ENCODE measurements at regions not wholly inside any gene's neighbourhood (a gene's known extent, or its start where the extent isn't known, plus 50 kb on each side); places are given as distances from the start of the nearest gene placed in this dataset.

GRCh38 chr5:175219366-175219765 is 224.6 kb downstream of the DRD1 start:
- H3K4me3 ChIP-seq (ENCODE audit: low read depth, poor library complexity, severe bottlenecking): no peak overlapping the region
- TF ChIP-seq, protein P1, sequence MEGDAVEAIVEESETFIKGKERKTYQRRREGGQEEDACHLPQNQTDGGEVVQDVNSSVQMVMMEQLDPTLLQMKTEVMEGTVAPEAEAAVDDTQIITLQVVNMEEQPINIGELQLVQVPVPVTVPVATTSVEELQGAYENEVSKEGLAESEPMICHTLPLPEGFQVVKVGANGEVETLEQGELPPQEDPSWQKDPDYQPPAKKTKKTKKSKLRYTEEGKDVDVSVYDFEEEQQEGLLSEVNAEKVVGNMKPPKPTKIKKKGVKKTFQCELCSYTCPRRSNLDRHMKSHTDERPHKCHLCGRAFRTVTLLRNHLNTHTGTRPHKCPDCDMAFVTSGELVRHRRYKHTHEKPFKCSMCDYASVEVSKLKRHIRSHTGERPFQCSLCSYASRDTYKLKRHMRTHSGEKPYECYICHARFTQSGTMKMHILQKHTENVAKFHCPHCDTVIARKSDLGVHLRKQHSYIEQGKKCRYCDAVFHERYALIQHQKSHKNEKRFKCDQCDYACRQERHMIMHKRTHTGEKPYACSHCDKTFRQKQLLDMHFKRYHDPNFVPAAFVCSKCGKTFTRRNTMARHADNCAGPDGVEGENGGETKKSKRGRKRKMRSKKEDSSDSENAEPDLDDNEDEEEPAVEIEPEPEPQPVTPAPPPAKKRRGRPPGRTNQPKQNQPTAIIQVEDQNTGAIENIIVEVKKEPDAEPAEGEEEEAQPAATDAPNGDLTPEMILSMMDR (IDR thresholded peaks at IDR 0.05): no peak
- no peak for TF ChIP-seq POLR2A (IDR thresholded peaks at IDR 0.05)
- intact Hi-C loops (cut with DNase I; ENCODE audit: low total_unique reads): loop anchor here (10.0 kb wide), 1 partner anchor 225 kb away; the partner anchor contains the start of gene DRD1
- WGBS, 2 donors: 9 to 21% methylated on average over 2 of the region's 2 CpGs
- no peak for DNase-seq (ENCODE audit: low spot score in 2 of 2)

DNA sequence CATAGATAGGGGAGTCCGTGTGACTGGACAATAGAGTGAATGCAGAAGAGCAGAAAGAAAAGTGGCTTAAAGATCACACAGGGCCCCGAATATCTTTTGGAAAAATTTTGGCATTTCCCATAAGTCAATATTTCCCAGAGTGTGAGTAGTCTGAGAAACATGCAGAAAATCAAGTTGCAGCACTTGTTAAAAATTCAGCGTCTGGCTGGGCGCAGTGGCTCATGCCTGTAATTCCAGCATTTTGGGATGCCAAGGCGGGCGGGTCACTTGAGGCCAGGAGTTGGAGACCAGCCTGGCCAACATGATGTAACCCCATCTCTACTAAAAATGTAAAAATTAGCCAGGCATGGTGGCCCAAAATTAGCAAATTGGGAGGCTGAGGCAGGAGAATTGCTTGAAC is 227.0 kb downstream of the DRD1 start:
- WGBS, 2 donors: 54 to 69% methylated on average over 6 of the region's 6 CpGs
- TF ChIP-seq, protein P1 (IDR thresholded peaks at IDR 0.05): no peak
- no peak for TF ChIP-seq POLR2A (IDR thresholded peaks at IDR 0.05)

GRCh38 chr5:175215906-175216305 is 228.1 kb downstream of the DRD1 start:
- TF ChIP-seq, protein P1 (IDR thresholded peaks at IDR 0.05): no peak
- no peak for TF ChIP-seq POLR2A (IDR thresholded peaks at IDR 0.05)
- WGBS, 2 donors: 72 to 73% methylated on average over 11 of the region's 11 CpGs
- no peak overlapping the region for H3K4me3 ChIP-seq (ENCODE audit: low read depth, poor library complexity, severe bottlenecking)
- no peak for DNase-seq (ENCODE audit: low spot score in 2 of 2)
- intact Hi-C loops (cut with DNase I; ENCODE audit: low total_unique reads): loop anchor here (10.0 kb wide), 1 partner anchor 229 kb away; the partner anchor contains the start of gene DRD1

More for the DNA sequence above, 227.0 kb downstream of the DRD1 start:
- H3K4me3 ChIP-seq (ENCODE audit: low read depth, poor library complexity, severe bottlenecking): no peak overlapping the region
- intact Hi-C loops (cut with DNase I; ENCODE audit: low total_unique reads): loop anchor here (10.0 kb wide), 1 partner anchor 228 kb away; the partner anchor contains the start of gene DRD1
- DNase-seq (ENCODE audit: low spot score in 2 of 2): no peak

GRCh38 chr5:175214152-175214551 is 229.8 kb downstream of the DRD1 start:
- TF ChIP-seq, protein P1 (IDR thresholded peaks at IDR 0.05): no peak
- TF ChIP-seq POLR2A (IDR thresholded peaks at IDR 0.05): no peak
- no peak overlapping the region for H3K4me3 ChIP-seq (ENCODE audit: low read depth, poor library complexity, severe bottlenecking)
- intact Hi-C loops (cut with DNase I; ENCODE audit: low total_unique reads): loop anchor here (10.0 kb wide), 1 partner anchor 231 kb away; the partner anchor contains the start of gene DRD1
- no peak for DNase-seq (ENCODE audit: low spot score in 2 of 2)
- 2 to 36% methylated on average over 2 of the region's 2 CpGs for WGBS, 2 donors

DNA sequence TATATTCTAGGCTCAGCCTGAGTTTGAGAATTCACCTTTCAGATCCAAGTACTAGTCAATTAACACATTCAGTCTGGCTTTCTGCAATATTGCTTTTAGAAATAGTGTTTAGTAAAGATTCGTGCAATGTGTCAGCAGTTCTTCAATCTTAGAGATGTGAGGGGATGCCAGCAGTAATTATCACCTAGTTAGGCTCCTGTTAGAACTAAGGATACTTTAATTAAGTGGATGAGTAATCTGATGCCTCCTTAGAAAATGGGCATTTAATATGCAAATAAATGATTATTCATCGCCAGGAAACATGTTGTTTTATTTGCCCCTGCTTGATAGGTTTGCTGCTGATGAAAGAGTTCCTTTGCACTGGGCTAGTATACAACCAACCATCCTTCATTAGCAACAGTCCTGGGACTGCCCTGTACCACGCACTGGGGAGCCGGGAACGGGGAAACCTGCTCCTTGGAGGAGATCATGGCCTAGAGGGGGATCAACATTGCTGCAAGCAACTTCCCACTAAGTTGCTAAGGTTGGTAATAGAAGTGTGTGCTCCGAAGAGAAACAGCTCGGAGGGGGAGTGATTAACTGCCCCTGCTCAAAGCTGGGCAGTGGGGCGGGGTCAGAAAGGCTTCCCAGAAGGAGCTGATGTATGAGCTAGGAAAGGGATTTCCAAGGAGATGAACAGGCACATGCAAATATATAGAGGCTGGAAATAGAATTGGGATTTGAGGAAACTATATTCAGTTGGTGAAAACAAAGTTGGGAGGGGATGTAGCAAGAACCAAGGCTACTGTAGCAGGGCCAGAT is 231.8 kb downstream of the DRD1 start:
- intact Hi-C loops (cut with DNase I; ENCODE audit: low total_unique reads): loop anchor here (10.0 kb wide), 1 partner anchor 233 kb away; the partner anchor contains the start of gene DRD1
- 42 to 44% methylated on average over 8 of the region's 8 CpGs for WGBS, 2 donors
- TF ChIP-seq, protein P1 (IDR thresholded peaks at IDR 0.05): no peak
- no peak for TF ChIP-seq POLR2A (IDR thresholded peaks at IDR 0.05)
- no peak for DNase-seq (ENCODE audit: low spot score in 2 of 2)
- no peak overlapping the region for H3K4me3 ChIP-seq (ENCODE audit: low read depth, poor library complexity, severe bottlenecking)

Data from lower leg skin (tissue), 4 donors.